ENCODE measurements at regions not wholly inside any gene's neighbourhood (a gene's known extent, or its start where the extent isn't known, plus 50 kb on each side); places are given as distances from the start of the nearest gene placed in this dataset.

GRCh38 chr2:82391386-82391785, 2067.7 kb downstream of the SUCLG1 start:
- TF ChIP-seq CTCF (conservative IDR thresholded peaks at IDR 0.05; ENCODE audit: low read depth, low read length) (no peak), EZH2 (IDR thresholded peaks at IDR 0.05; ENCODE audit: borderline replicate concordance, low read depth, low read length, poor library complexity, severe bottlenecking) (no peak)

Measured in A673 (cell line).